Natural killer cell (primary cell): ENCODE measurements at regions not wholly inside any gene's neighbourhood (a gene's known extent, or its start where the extent isn't known, plus 50 kb on each side); places are given as distances from the start of the nearest gene placed in this dataset.

Experiments used
- ATAC-seq, 3 donors: fragments of 150-1000 bp in 2 of 3; fragments of 200-7000 bp in 1 of 3; cut with Tn5 transposase; 1 replicate in 1 of 3; 2 replicates in 2 of 3; pipeline ENCODE4 v1.10.0; 2021; ENCODE audit warnings: mild to moderate bottlenecking in 2 of 3, moderate library complexity in 2 of 3
- DNase-seq, 2 donors: peaks; one replicate each; pipeline versions ENCODE4 v3.0.0 to v3.0.0-alpha.2; 2013 to 2021; ENCODE audit warnings: mixed read lengths in 1 of 2
- H3K27ac ChIP-seq: one replicate; pipeline ENCODE4 v1.5.1; 2013; ENCODE audit warnings: mild to moderate bottlenecking, low read length
- H3K27me3 ChIP-seq: one replicate; pipeline ENCODE4 v1.6.1; 2013; ENCODE audit warnings: low read length; ENCODE audit not compliant: control insufficient read depth, insufficient read depth
- H3K36me3 ChIP-seq: one replicate; pipeline ENCODE4 v1.6.1; 2013; ENCODE audit warnings: low read length; ENCODE audit not compliant: control insufficient read depth, insufficient read depth
- H3K4me1 ChIP-seq: one replicate; pipeline ENCODE4 v1.6.1; 2013; ENCODE audit warnings: low read length; ENCODE audit not compliant: control insufficient read depth, insufficient read depth
- H3K4me3 ChIP-seq: one replicate; pipeline ENCODE4 v1.5.1; 2013; ENCODE audit warnings: low read length
- H3K9me3 ChIP-seq: one replicate; pipeline ENCODE4 v1.6.1; 2013; ENCODE audit warnings: low read length; ENCODE audit not compliant: control insufficient read depth, insufficient read depth
- H3K27ac Mint-ChIP-seq, 2 donors: one replicate each; pipeline ENCODE4 v1.8.0; 2022; ENCODE audit warnings: mild to moderate bottlenecking in 2 of 2, mixed read lengths in 2 of 2, moderate library complexity in 1 of 2
- H3K27me3 Mint-ChIP-seq, 2 donors: one replicate each; pipeline ENCODE4 v1.8.0; 2022; ENCODE audit warnings: low read depth in 2 of 2, mixed read lengths in 2 of 2
- H3K36me3 Mint-ChIP-seq: one replicate; pipeline ENCODE4 v1.8.0; 2022; ENCODE audit warnings: mixed read lengths
- H3K4me1 Mint-ChIP-seq, 2 donors: one replicate each; pipeline ENCODE4 v1.8.0; 2022; ENCODE audit warnings: mixed read lengths in 2 of 2
- H3K4me3 Mint-ChIP-seq: one replicate; pipeline ENCODE4 v1.8.0; 2022; ENCODE audit warnings: mild to moderate bottlenecking, moderate library complexity, mixed read lengths
- H3K9me3 Mint-ChIP-seq, 2 donors: one replicate each; pipeline ENCODE4 v1.8.0; 2022; ENCODE audit warnings: mixed read lengths in 2 of 2
- WGBS: methylation state at CpG from one replicate; pipeline ENCODE4 v1.1.7; 2013; ENCODE audit warnings: missing lambda C conversion rate; ENCODE audit not compliant: insufficient coverage; 5-methylcytosine and 5-hydroxymethylcytosine counted together
- intact Hi-C: fragments of 100-400 bp; cut with micrococcal nuclease; formaldehyde crosslinking; loops from one replicate; pipeline ENCODE4 v1.14.2; 2022
- TF ChIP-seq, protein P1 (sequence below): fragments of 200-600 bp; IDR thresholded peaks from one replicate; pipeline ENCODE4 v1.8.0; 2022; ENCODE audit warnings: antibody characterized with exemption

DNA sequence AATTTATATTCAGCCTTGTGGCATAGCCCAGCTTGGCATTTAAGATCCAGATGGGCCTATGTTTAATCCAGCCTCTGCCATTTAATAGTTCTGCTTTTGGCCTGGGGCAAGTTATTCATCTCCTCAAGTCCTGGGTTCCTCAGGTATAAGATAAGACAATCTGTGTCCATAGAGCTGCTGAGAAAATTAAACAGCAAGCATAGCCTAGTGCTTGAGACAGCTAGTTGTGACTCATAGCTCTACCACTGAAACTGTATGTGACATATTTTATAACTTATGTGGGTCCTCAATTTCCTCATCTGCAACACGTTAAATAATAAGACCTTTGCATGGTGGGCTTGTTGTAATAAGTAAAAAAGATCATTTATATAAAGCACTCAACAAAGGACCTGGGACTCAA is 53.3 kb upstream of the ATP10B start:
- Mint-ChIP-seq H3K36me3 (no peaks in the 10 kb centered on the region), H3K27ac (no peak overlapping the region), H3K9me3 (no peaks in the 10 kb centered on the region), H3K4me1 (no peaks in the 10 kb centered on the region), H3K27me3 (no peaks in the 10 kb centered on the region), H3K4me3 (no peak overlapping the region)
- no CpG with 5 or more reads among the region's 1 CpG for WGBS
- H3K36me3 ChIP-seq: no peaks in the 10 kb centered on the region
- H3K4me1 ChIP-seq: no peaks in the 10 kb centered on the region
- TF ChIP-seq, protein P1, sequence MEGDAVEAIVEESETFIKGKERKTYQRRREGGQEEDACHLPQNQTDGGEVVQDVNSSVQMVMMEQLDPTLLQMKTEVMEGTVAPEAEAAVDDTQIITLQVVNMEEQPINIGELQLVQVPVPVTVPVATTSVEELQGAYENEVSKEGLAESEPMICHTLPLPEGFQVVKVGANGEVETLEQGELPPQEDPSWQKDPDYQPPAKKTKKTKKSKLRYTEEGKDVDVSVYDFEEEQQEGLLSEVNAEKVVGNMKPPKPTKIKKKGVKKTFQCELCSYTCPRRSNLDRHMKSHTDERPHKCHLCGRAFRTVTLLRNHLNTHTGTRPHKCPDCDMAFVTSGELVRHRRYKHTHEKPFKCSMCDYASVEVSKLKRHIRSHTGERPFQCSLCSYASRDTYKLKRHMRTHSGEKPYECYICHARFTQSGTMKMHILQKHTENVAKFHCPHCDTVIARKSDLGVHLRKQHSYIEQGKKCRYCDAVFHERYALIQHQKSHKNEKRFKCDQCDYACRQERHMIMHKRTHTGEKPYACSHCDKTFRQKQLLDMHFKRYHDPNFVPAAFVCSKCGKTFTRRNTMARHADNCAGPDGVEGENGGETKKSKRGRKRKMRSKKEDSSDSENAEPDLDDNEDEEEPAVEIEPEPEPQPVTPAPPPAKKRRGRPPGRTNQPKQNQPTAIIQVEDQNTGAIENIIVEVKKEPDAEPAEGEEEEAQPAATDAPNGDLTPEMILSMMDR: no peak
- ATAC-seq (no peak), DNase-seq (no peak)
- H3K4me3 ChIP-seq: no peak overlapping the region
- intact Hi-C loops: no loop called here
- no peaks in the 10 kb centered on the region for H3K9me3 ChIP-seq
- H3K27me3 ChIP-seq: no peaks in the 10 kb centered on the region
- no peak overlapping the region for H3K27ac ChIP-seq

DNA sequence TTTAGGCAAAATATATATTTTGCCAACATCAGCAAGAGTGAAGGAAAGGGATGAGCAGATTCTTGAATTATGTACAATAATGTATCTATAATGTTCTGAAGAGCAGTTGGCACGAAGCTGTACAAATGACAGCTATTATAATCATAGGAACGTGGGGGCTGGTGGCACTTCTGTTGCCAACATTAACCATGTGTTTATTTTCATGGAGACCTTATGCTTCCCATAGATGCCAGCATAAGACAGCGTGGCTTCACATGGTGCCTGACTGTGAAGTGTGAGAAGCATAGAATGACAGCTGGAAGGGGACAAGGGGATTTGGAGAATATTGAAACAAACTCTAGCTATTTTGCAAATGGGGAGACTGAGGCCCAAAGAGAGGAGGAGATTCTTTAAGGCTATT is 52.6 kb upstream of the ATP10B start:
- no peak overlapping the region for H3K4me3 Mint-ChIP-seq
- 80% methylated on average over 3 of the region's 3 CpGs for WGBS
- no peaks in the 10 kb centered on the region for H3K36me3 ChIP-seq
- no peaks in the 10 kb centered on the region for H3K9me3 Mint-ChIP-seq
- intact Hi-C loops: no loop called here
- H3K27me3 Mint-ChIP-seq: no peaks in the 10 kb centered on the region
- TF ChIP-seq, protein P1: no peak
- no peak for ATAC-seq
- DNase-seq: no peak
- no peaks in the 10 kb centered on the region for H3K4me1 Mint-ChIP-seq
- H3K4me1 ChIP-seq: no peaks in the 10 kb centered on the region
- no peaks in the 10 kb centered on the region for H3K36me3 Mint-ChIP-seq
- no peak overlapping the region for H3K4me3 ChIP-seq
- H3K27ac Mint-ChIP-seq: no peak overlapping the region
- H3K9me3 ChIP-seq: no peaks in the 10 kb centered on the region
- no peaks in the 10 kb centered on the region for H3K27me3 ChIP-seq
- no peak overlapping the region for H3K27ac ChIP-seq

DNA sequence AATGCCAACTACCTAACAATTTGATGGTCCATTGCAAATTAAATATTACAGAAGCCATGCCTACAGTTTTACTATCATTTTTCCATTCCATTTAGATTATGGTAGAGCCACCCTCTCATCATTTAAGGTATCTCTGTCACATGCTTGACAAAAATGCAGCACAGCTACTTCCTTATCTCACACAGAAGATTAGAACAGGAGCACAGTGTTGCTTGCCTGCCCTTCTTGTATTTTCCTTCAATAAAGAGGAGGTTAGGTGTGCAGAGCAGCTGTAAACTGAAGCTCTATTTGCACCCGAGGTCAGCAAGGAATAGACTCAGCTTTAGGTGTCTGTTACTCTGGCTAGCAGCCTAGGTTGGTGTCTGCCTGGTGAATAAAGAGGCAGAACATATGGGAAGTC is 51.5 kb upstream of the ATP10B start:
- Histone ChIP-seq H3K9me3 (no peaks in the 10 kb centered on the region), H3K27me3 (no peaks in the 10 kb centered on the region), H3K27ac (no peak overlapping the region), H3K36me3 (no peaks in the 10 kb centered on the region), H3K4me3 (no peak overlapping the region), H3K4me1 (no peaks in the 10 kb centered on the region)
- DNase-seq: no peak
- intact Hi-C loops: no loop called here
- Mint-ChIP-seq H3K27ac (no peak overlapping the region), H3K4me3 (no peak overlapping the region), H3K36me3 (no peaks in the 10 kb centered on the region), H3K9me3 (peaks cover 0 to under 1% of the 10 kb centered on the region in 2 donors), H3K4me1 (no peaks in the 10 kb centered on the region), H3K27me3 (no peaks in the 10 kb centered on the region)
- 60% methylated on average over 1 of the region's 1 CpG for WGBS
- TF ChIP-seq, protein P1: no peak
- ATAC-seq: no peak

DNA sequence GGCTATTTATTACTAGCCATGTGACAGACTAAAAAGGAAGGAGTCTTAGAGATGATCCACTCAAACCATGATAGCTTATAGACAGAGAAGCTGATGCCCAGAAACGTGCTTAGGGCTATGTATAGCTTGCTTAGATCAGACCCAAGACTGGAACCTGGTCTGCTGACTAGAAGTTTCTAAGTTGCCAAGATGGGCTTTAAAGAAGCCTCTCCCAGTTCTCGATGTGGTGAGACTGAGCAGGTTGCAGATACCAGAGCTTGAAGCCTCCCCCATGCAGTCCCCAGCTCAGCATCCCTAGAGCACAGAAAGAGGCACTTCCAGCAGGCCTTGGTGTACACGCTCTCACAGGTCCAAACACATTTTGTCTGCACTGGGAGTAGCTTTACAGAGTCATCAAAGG is 51.1 kb upstream of the ATP10B start:
- TF ChIP-seq, protein P1: no peak
- Mint-ChIP-seq H3K4me3 (no peak overlapping the region), H3K36me3 (no peaks in the 10 kb centered on the region), H3K9me3 (peaks cover 0 to 2% of the 10 kb centered on the region in 2 donors), H3K27ac (no peak overlapping the region), H3K4me1 (no peaks in the 10 kb centered on the region), H3K27me3 (no peaks in the 10 kb centered on the region)
- no peak for ATAC-seq
- H3K27me3 ChIP-seq: no peaks in the 10 kb centered on the region
- H3K4me3 ChIP-seq: no peak overlapping the region
- intact Hi-C loops: no loop called here
- no peak for DNase-seq
- WGBS: 78% methylated on average over 3 of the region's 3 CpGs
- H3K27ac ChIP-seq: no peak overlapping the region
- no peaks in the 10 kb centered on the region for H3K9me3 ChIP-seq
- no peaks in the 10 kb centered on the region for H3K36me3 ChIP-seq
- H3K4me1 ChIP-seq: no peaks in the 10 kb centered on the region
